ENCODE measurements at regions not wholly inside any gene's neighbourhood (a gene's known extent, or its start where the extent isn't known, plus 50 kb on each side); places are given as distances from the start of the nearest gene placed in this dataset.

DNA sequence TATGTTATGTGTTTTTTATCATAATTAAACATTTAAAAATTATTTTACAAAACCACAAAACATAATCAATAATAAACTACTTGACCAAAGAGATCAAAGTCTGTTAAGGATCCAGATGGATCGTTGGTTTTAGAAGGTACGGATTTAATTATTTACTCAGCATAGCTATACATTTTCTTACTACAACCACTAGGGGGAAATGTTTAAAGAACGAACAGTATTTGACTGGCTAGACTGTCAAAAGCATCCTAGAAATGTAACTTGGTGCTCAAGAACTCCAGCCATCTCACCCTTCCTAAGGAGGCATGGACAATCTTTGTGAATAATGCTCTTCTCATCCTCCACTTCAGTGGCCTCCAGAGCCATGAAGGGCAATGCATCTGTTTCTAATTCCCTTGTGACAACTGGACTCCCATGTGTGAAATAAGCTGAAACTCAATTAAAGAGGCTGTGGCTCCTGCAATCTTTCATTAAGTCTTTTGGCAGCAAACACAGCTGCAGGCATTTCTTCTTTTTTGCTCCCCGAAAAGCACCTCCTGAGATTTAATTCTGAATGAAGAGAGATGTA, 94.7 kb upstream of the TUSC7 start:
- TF ChIP-seq, protein P1, sequence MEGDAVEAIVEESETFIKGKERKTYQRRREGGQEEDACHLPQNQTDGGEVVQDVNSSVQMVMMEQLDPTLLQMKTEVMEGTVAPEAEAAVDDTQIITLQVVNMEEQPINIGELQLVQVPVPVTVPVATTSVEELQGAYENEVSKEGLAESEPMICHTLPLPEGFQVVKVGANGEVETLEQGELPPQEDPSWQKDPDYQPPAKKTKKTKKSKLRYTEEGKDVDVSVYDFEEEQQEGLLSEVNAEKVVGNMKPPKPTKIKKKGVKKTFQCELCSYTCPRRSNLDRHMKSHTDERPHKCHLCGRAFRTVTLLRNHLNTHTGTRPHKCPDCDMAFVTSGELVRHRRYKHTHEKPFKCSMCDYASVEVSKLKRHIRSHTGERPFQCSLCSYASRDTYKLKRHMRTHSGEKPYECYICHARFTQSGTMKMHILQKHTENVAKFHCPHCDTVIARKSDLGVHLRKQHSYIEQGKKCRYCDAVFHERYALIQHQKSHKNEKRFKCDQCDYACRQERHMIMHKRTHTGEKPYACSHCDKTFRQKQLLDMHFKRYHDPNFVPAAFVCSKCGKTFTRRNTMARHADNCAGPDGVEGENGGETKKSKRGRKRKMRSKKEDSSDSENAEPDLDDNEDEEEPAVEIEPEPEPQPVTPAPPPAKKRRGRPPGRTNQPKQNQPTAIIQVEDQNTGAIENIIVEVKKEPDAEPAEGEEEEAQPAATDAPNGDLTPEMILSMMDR (conservative IDR thresholded peaks at IDR 0.05 in 1 of 2, IDR thresholded peaks at IDR 0.05 in 1 of 2; ENCODE audit: extremely low read depth in 1 of 2, insufficient read depth in 1 of 2, low read depth in 1 of 2, low read length in 2 of 2), result peak; percentile 48 to 55
- no peak for TF ChIP-seq EZH2 (IDR thresholded peaks at IDR 0.05; ENCODE audit: borderline replicate concordance, low read length)

Data from mammary epithelial cell (primary cell).